Heart right ventricle (tissue), 16 donors: ENCODE measurements at regions not wholly inside any gene's neighbourhood (a gene's known extent, or its start where the extent isn't known, plus 50 kb on each side); places are given as distances from the start of the nearest gene placed in this dataset.

Experiments
- ATAC-seq, 8 donors: fragments of 200-7000 bp; cut with Tn5 transposase; one replicate each; pipeline ENCODE4 v1.9.1; 2020; ENCODE audit warnings: mild to moderate bottlenecking in 8 of 8, moderate library complexity in 8 of 8, moderate number of reproducible peaks in 1 of 8
- DNase-seq, 2 donors: peaks; one replicate each; pipeline ENCODE4 v3.0.0-alpha.2; 2020
- H3K27ac ChIP-seq, 10 donors: fragments of 200-600 bp; sonication (generic) in 2 of 10; one replicate each; pipeline versions ENCODE4 v1.5.0 to v1.8.0; 2020 to 2022; ENCODE audit warnings: mild to moderate bottlenecking in 3 of 10
- H3K27me3 ChIP-seq, 7 donors: fragments of 200-600 bp; one replicate each; pipeline ENCODE4 v1.8.0; 2021 to 2022; ENCODE audit warnings: mild to moderate bottlenecking in 2 of 7
- H3K36me3 ChIP-seq, 9 donors: fragments of 200-600 bp; sonication (generic) in 1 of 9; one replicate each; pipeline versions ENCODE4 v1.5.0 to v1.8.0; 2020 to 2022; ENCODE audit warnings: mild to moderate bottlenecking in 2 of 9
- H3K4me1 ChIP-seq, 9 donors: fragments of 200-600 bp; sonication (generic) in 1 of 9; one replicate each; pipeline versions ENCODE4 v1.5.0 to v1.8.0; 2020 to 2022; ENCODE audit warnings: mild to moderate bottlenecking in 4 of 9
- H3K4me3 ChIP-seq, 10 donors: fragments of 200-600 bp; sonication (generic) in 2 of 10; one replicate each; pipeline versions ENCODE4 v1.5.0 to v1.8.0; 2020 to 2022; ENCODE audit warnings: mild to moderate bottlenecking in 7 of 10, moderate library complexity in 2 of 10
- H3K9me3 ChIP-seq, 11 donors: fragments of 200-600 bp in 10 of 11; sonication (generic) in 2 of 11; one replicate each; pipeline versions ENCODE4 v1.5.0 to v1.8.0; 2013 to 2022; ENCODE audit warnings: mild to moderate bottlenecking in 2 of 11, control low read depth in 1 of 11, moderate library complexity in 1 of 11
- WGBS, 2 donors: extraction: QIAGEN DNeasy Blood & Tissue Kit; methylation state at CpG; one replicate each; pipeline ENCODE4 v1.1.7; 2013; ENCODE audit warnings: inconsistent platforms in 1 of 2; 5-methylcytosine and 5-hydroxymethylcytosine counted together
- intact Hi-C, 10 donors: fragments of 100-400 bp; cut with DNase I; formaldehyde crosslinking; loops; one replicate each; pipeline versions ENCODE4 v1.11.1 to v1.14.2; 2022
- TF ChIP-seq, protein P1 (sequence below), 9 donors: fragments of 200-600 bp; sonication (generic) in 2 of 9; IDR thresholded peaks; one replicate each; pipeline versions ENCODE4 v1.5.0 to v1.8.0; 2021 to 2022; ENCODE audit warnings: antibody characterized with exemption in 9 of 9, mild to moderate bottlenecking in 5 of 9, moderate library complexity in 1 of 9
- donor health status: Arrhythmogenic right ventricular cardiomyopathy.
- donor health status: ischemic (EF 13 %, LVEDD 7.1; RV severe dilation, severe dysfunction).
- donor health status: healthy with polysubstance abuse.
- donor health status: DM: no; HTN: yes; CAD: no.
- donor health status: DM: no; HTN: no; CAD: no.
- donor health status: ischemic (EF 25% LVEDD 6.9; RV normal size, moderate dysfunction).
- donor health status: ischemic (EF 25% LVEDD 5.7; RV mildly dilated, moderate dysfunction).
- donor health status: healthy.
- donor health status: DM: yes; HTN: yes; CAD: no.
- donor health status: Ischemic cardiomyopathy.
- donor health status: ischemic (EF 35%, LVEDD 5.7; RV mildly dilated, moderate dysfunction).
- donor health status: nonischemic (EF 11% LVEDD 7.7; RV severe dilation, severe dysfunction).
- donor health status: DM: yes; HTN: yes; CAD: no.
- donor health status: PGD.
- donor health status: ischemic (EF 29% LVEDD 5.4; RV normal size, mild dysfunction).
- donor health status: nonischemic (EF 23%, LVEDD 6.1; RV moderate dilation, normal function).

DNA sequence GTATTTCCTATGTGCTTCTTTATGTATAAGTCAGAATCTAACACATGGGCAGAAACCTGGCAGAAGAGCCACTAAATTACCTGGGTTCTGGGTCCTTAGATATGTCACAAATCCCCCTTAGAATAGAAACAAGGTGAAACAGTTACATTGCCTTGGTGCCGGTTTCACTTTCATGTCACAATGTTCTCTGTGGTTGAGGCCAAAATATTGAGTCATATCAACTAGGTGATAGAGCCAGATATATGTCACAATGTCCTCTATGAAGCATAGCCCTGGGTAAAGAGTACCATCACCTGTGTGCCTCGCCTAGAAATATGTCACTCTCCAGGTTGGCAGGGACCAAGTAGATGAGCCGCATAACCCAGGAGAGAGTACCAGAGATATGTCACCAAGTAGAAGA is 899.8 kb upstream of the TSPY4 start:
- Histone ChIP-seq H3K9me3 (no peaks in the 10 kb centered on the region), H3K4me1 (no peaks in the 10 kb centered on the region), H3K36me3 (no peaks in the 10 kb centered on the region), H3K4me3 (no peak overlapping the region), H3K27ac (no peak overlapping the region), H3K27me3 (no peaks in the 10 kb centered on the region)
- 61 to 69% methylated on average over 3 of the region's 3 CpGs for WGBS, 2 donors
- intact Hi-C loops, result no loop called here
- ATAC-seq (no peak), DNase-seq (no peak)
- TF ChIP-seq, protein P1, sequence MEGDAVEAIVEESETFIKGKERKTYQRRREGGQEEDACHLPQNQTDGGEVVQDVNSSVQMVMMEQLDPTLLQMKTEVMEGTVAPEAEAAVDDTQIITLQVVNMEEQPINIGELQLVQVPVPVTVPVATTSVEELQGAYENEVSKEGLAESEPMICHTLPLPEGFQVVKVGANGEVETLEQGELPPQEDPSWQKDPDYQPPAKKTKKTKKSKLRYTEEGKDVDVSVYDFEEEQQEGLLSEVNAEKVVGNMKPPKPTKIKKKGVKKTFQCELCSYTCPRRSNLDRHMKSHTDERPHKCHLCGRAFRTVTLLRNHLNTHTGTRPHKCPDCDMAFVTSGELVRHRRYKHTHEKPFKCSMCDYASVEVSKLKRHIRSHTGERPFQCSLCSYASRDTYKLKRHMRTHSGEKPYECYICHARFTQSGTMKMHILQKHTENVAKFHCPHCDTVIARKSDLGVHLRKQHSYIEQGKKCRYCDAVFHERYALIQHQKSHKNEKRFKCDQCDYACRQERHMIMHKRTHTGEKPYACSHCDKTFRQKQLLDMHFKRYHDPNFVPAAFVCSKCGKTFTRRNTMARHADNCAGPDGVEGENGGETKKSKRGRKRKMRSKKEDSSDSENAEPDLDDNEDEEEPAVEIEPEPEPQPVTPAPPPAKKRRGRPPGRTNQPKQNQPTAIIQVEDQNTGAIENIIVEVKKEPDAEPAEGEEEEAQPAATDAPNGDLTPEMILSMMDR (IDR thresholded peaks at IDR 0.05), result no peak

DNA sequence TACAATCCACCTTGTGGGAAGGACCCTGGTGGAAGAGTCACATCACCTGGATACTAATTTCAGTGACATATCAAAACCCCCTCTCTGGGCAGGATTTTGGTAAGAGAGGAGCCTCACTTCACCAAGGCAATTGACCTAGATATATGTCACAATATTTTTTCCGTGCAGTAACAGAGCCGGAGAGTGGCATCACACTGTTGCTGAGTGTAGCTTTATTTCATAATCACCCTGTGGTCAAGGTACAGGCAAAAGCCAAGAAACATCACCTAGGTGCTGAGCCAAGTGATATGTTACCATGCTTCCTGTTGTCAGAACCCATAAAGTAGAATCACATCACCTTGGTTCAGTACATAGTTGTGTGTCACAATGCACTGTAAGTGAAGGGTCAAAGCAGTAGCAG is 895.2 kb upstream of the TSPY4 start:
- no peaks in the 10 kb centered on the region for H3K27me3 ChIP-seq
- no peak overlapping the region for H3K4me3 ChIP-seq
- TF ChIP-seq, protein P1 (IDR thresholded peaks at IDR 0.05), result no peak
- 92 to 93% methylated on average over 2 of the region's 2 CpGs for WGBS, 2 donors
- no peaks in the 10 kb centered on the region for H3K4me1 ChIP-seq
- ATAC-seq (no peak), DNase-seq (no peak)
- no peaks in the 10 kb centered on the region for H3K9me3 ChIP-seq
- no peak overlapping the region for H3K27ac ChIP-seq
- intact Hi-C loops, result no loop called here
- H3K36me3 ChIP-seq, result no peaks in the 10 kb centered on the region

DNA sequence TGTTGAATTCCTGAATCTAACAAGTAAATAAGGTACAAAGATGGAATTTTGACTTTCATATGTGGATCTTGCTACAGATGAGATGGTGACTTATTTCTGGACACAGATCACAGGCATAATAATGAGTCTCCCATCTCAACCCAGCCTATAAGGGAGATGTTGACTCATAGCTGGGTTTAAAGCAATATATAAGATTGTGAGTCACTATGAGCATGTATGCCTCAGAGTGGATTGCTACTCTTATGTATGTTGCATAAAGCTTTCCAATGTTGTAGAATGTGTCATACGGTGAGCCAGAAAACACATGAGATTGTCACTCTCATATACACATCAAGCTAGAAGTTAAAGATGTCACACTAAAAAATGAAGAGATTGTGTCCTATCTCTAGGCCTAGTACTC is 884.3 kb upstream of the TSPY4 start:
- 88 to 92% methylated on average over 1 of the region's 1 CpG for WGBS, 2 donors
- Histone ChIP-seq H3K36me3 (no peaks in the 10 kb centered on the region), H3K27me3 (no peaks in the 10 kb centered on the region), H3K9me3 (no peaks in the 10 kb centered on the region), H3K4me1 (no peaks in the 10 kb centered on the region), H3K4me3 (no peak overlapping the region), H3K27ac (no peak overlapping the region)
- ATAC-seq, result no peak
- intact Hi-C loops, result no loop called here
- no peak for DNase-seq
- TF ChIP-seq, protein P1 (IDR thresholded peaks at IDR 0.05), result no peak

DNA sequence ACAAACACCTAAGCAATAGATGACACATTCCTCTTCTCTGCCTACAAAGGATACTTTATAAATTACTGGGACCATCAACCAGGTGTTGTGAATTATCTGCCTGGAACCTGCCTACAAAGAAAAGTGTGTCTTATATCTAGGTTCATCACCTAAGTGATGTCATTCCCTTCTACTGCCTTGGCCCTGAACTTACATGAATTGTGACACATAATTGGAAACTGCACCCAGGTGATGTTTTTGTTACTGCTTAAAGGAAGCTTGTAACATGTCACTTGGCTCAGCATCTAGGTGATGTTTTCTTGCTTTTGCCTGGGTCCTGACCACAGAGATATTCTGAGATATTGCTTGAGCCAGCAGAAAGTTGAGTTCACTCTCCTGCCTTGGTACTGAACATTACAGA is 870.5 kb upstream of the TSPY4 start:
- Histone ChIP-seq H3K27ac (no peak overlapping the region), H3K27me3 (no peaks in the 10 kb centered on the region), H3K4me1 (no peaks in the 10 kb centered on the region), H3K4me3 (no peak overlapping the region), H3K36me3 (no peaks in the 10 kb centered on the region), H3K9me3 (no peaks in the 10 kb centered on the region)
- ATAC-seq (no peak), DNase-seq (no peak)
- TF ChIP-seq, protein P1 (IDR thresholded peaks at IDR 0.05), result no peak
- intact Hi-C loops, result no loop called here

- Histone ChIP-seq H3K4me1 (no peaks in the 10 kb centered on the region), H3K9me3 (no peaks in the 10 kb centered on the region), H3K27ac (no peak overlapping the region), H3K27me3 (no peaks in the 10 kb centered on the region), H3K4me3 (no peak overlapping the region), H3K36me3 (no peaks in the 10 kb centered on the region)
- no peak for ATAC-seq
- TF ChIP-seq, protein P1 (IDR thresholded peaks at IDR 0.05), result no peak
- intact Hi-C loops, result no loop called here
- WGBS, 2 donors, result 53 to 60% methylated on average over 2 of the region's 2 CpGs
- no peak for DNase-seq
Measured at GRCh38 chrY:8470249-8470648, 867.0 kb upstream of the TSPY4 start.
